Chondrocyte (in vitro differentiated cells): ENCODE measurements at regions not wholly inside any gene's neighbourhood (a gene's known extent, or its start where the extent isn't known, plus 50 kb on each side); places are given as distances from the start of the nearest gene placed in this dataset.
"Not testable (repeated sequence)": the region's sequence is repeated elsewhere in the genome, so short reads cannot be mapped to it uniquely, and the experiment has no call there.

Source experiments
- DNase-seq: peaks from one replicate; pipeline ENCODE4 v3.0.0; 2021; ENCODE audit warnings: mixed read lengths, low spot score
- H3K27ac Mint-ChIP-seq: one replicate; pipeline ENCODE4 v1.8.0; 2021; ENCODE audit warnings: mild to moderate bottlenecking, moderate library complexity, mixed read lengths; ENCODE audit not compliant: unreplicated experiment
- H3K27me3 Mint-ChIP-seq: 2 replicates; pipeline ENCODE4 v1.8.0; 2021; ENCODE audit warnings: low read depth, mixed read lengths
- H3K36me3 Mint-ChIP-seq: 2 replicates; pipeline ENCODE4 v1.8.0; 2021; ENCODE audit warnings: low read depth, mixed read lengths
- H3K4me1 Mint-ChIP-seq: 2 replicates; pipeline ENCODE4 v1.8.0; 2021; ENCODE audit warnings: low read depth, mild to moderate bottlenecking, mixed read lengths
- H3K4me3 Mint-ChIP-seq: one replicate; pipeline ENCODE4 v1.8.0; 2021; ENCODE audit warnings: mild to moderate bottlenecking, moderate library complexity, mixed read lengths; ENCODE audit not compliant: unreplicated experiment
- H3K9me3 Mint-ChIP-seq: 2 replicates; pipeline ENCODE4 v1.8.0; 2021; ENCODE audit warnings: low read depth, mixed read lengths
- CTCF ChIP-seq: fragments of 200-600 bp; sonication (generic); IDR thresholded peaks from 2 replicates; pipeline ENCODE4 v1.5.0; 2021; ENCODE audit warnings: antibody characterized with exemption, mild to moderate bottlenecking, moderate library complexity

- Mint-ChIP-seq H3K36me3 (peaks cover 3% of the 10 kb centered on the region), H3K4me3 (no peak overlapping the region), H3K27ac (no peak overlapping the region), H3K27me3 (peaks cover 24% of the 10 kb centered on the region), H3K9me3 (peaks cover 2% of the 10 kb centered on the region), H3K4me1 (no peaks in the 10 kb centered on the region)
- no peak for DNase-seq
- no peak for TF ChIP-seq CTCF
These were observed 140.5 kb upstream of the FHL2 start for GRCh38 chr2:105539331-105539730.

- Mint-ChIP-seq H3K27ac (no peak overlapping the region), H3K36me3 (peaks cover 3% of the 10 kb centered on the region), H3K4me1 (no peaks in the 10 kb centered on the region), H3K4me3 (no peak overlapping the region), H3K9me3 (peaks cover 2% of the 10 kb centered on the region), H3K27me3 (peaks cover 24% of the 10 kb centered on the region)
- no peak for DNase-seq
- TF ChIP-seq CTCF = no peak
These were observed 140.0 kb upstream of the FHL2 start for GRCh38 chr2:105538840-105539239.

GRCh38 chr2:105537920-105538319 is 139.1 kb upstream of the FHL2 start:
- Mint-ChIP-seq H3K4me3 (no peak overlapping the region), H3K27me3 (peaks cover 22% of the 10 kb centered on the region), H3K27ac (no peak overlapping the region), H3K4me1 (no peaks in the 10 kb centered on the region), H3K36me3 (peaks cover 3% of the 10 kb centered on the region), H3K9me3 (peaks cover 2% of the 10 kb centered on the region)
- DNase-seq = no peak
- TF ChIP-seq CTCF = no peak

- peaks cover 3% of the 10 kb centered on the region for H3K36me3 Mint-ChIP-seq
- H3K4me1 Mint-ChIP-seq = no peaks in the 10 kb centered on the region
- peaks cover 2% of the 10 kb centered on the region for H3K9me3 Mint-ChIP-seq
- no peak overlapping the region for H3K27ac Mint-ChIP-seq
- H3K27me3 Mint-ChIP-seq = peaks cover 22% of the 10 kb centered on the region
- H3K4me3 Mint-ChIP-seq = no peak overlapping the region
- no peak for TF ChIP-seq CTCF
- DNase-seq = no peak
These were observed 138.6 kb upstream of the FHL2 start for GRCh38 chr2:105537466-105537865.

- no peak for TF ChIP-seq CTCF
- no peak overlapping the region for H3K27ac Mint-ChIP-seq
- peaks cover 3% of the 10 kb centered on the region for H3K36me3 Mint-ChIP-seq
- no peaks in the 10 kb centered on the region for H3K4me1 Mint-ChIP-seq
- H3K4me3 Mint-ChIP-seq = no peak overlapping the region
- peaks cover 2% of the 10 kb centered on the region for H3K9me3 Mint-ChIP-seq
- no peak for DNase-seq
- H3K27me3 Mint-ChIP-seq = peaks cover 25% of the 10 kb centered on the region
These were observed 137.3 kb upstream of the FHL2 start for GRCh38 chr2:105536175-105536574.

GRCh38 chr2:105529258-105529657 is 130.4 kb upstream of the FHL2 start:
- H3K4me3 Mint-ChIP-seq = not testable (repeated sequence)

More at GRCh38 chr2:105529258-105529657, 130.4 kb upstream of the FHL2 start:
- not testable (repeated sequence) for DNase-seq, H3K4me1 Mint-ChIP-seq, H3K36me3 Mint-ChIP-seq, H3K27ac Mint-ChIP-seq, H3K9me3 Mint-ChIP-seq
- peaks cover 13% of the 10 kb centered on the region for H3K27me3 Mint-ChIP-seq
